ENCODE measurements at regions not wholly inside any gene's neighbourhood (a gene's known extent, or its start where the extent isn't known, plus 50 kb on each side); places are given as distances from the start of the nearest gene placed in this dataset.
"Not testable (repeated sequence)": the region's sequence is repeated elsewhere in the genome, so short reads cannot be mapped to it uniquely, and the experiment has no call there.

DNA sequence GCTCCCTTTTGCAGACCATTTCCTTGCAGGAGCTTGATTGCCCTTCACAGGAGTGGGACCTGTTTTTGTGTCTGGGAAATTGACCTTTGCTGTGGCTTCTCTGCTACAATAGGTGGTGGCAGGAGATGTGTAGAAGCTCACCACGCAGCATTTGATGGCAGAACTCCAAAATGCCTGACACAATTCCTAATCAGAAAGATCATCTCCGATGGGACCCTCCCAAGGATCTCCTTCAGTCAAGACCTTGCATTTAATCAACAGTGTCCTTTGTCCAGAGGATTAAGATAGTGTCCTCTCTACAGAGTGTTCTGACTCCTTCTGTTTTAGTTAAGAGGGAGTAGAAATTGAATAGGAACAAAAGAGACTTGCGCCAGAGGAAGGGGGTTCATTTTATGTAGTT, 83.6 kb upstream of the DDHD1 start:
- Mint-ChIP-seq H3K4me1 (peaks cover 3% of the 10 kb centered on the region), H3K27ac (no peak overlapping the region)
- intact Hi-C loops (cut with micrococcal nuclease): no loop called here

GRCh38 chr14:53231171-53231570, 78.0 kb upstream of the DDHD1 start:
- H3K4me3 Mint-ChIP-seq: no peak overlapping the region
- DNase-seq: no peak
- H3K9me3 Mint-ChIP-seq: peaks cover 10% of the 10 kb centered on the region
- peaks cover 2% of the 10 kb centered on the region for H3K27me3 Mint-ChIP-seq
- no peaks in the 10 kb centered on the region for H3K36me3 Mint-ChIP-seq (ENCODE audit: low read depth)
- H3K4me1 Mint-ChIP-seq: peaks cover 3% of the 10 kb centered on the region
- H3K27ac Mint-ChIP-seq: no peak overlapping the region
- intact Hi-C loops (cut with micrococcal nuclease): no loop called here

More for the DNA sequence above, 83.6 kb upstream of the DDHD1 start:
- H3K9me3 Mint-ChIP-seq: peaks cover 4% of the 10 kb centered on the region
- H3K27me3 Mint-ChIP-seq: no peaks in the 10 kb centered on the region
- no peak for DNase-seq
- H3K4me3 Mint-ChIP-seq: no peak overlapping the region
- H3K36me3 Mint-ChIP-seq (ENCODE audit: low read depth): no peaks in the 10 kb centered on the region

DNA sequence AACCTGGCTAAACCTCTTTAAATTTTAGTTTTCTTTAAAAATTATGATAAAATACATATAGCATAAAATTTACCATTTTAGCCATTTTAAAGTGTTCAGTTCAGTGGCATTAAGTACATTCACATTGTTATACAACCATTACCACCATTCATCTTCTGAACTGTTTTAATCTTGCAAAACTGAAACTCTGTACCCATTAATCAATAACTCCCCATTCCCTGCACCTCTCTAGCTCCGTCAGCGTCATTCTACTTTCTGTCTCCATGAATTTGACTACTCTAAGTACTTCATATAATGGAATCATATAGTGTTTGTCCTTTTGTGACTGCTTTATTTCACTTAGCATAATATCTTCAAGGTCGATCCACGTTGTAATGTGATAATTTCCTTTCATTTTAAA, 75.8 kb upstream of the DDHD1 start:
- Mint-ChIP-seq H3K4me1 (peaks cover 7% of the 10 kb centered on the region), H3K36me3 (ENCODE audit: low read depth) (peaks cover 3% of the 10 kb centered on the region), H3K27me3 (peaks cover 2% of the 10 kb centered on the region), H3K9me3 (peaks cover 29% of the 10 kb centered on the region), H3K4me3 (no peak overlapping the region), H3K27ac (no peak overlapping the region)
- intact Hi-C loops (cut with micrococcal nuclease): no loop called here
- no peak for DNase-seq

DNA sequence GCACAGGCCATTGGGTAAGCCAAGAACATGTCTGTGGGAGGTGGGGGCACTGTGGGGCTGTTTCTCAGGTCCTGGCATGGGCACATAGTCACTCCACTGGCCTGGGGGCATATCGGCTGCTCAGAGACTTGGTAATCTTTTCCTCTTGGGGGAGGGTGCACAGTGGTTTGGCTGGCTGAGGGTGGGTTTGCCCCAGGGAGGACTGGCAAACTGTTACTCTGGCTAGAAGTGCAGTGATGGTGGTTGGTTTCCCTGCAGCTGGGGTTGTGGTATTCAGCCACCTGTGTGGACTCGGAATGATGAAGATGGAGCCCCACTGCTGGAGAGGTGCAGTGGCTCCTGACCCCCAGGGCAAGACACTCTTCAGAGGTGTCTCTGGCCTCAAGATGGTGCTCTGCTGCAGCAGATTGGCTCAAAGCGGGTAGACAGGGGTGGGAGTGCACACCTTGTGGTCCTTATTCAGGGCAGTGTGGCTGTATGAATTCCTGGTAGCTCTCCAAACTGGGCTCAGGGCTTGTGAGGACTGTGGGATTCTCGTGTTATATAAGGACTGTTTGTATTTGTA, 74.1 kb upstream of the DDHD1 start:
- Mint-ChIP-seq H3K4me1 (peaks cover 5% of the 10 kb centered on the region), H3K27ac (no peak overlapping the region), H3K36me3 (ENCODE audit: low read depth) (peaks cover 3% of the 10 kb centered on the region), H3K4me3 (no peak overlapping the region), H3K27me3 (peaks cover 2% of the 10 kb centered on the region), H3K9me3 (peaks cover 24% of the 10 kb centered on the region)
- no peak for DNase-seq
- intact Hi-C loops (cut with micrococcal nuclease): no loop called here

DNA sequence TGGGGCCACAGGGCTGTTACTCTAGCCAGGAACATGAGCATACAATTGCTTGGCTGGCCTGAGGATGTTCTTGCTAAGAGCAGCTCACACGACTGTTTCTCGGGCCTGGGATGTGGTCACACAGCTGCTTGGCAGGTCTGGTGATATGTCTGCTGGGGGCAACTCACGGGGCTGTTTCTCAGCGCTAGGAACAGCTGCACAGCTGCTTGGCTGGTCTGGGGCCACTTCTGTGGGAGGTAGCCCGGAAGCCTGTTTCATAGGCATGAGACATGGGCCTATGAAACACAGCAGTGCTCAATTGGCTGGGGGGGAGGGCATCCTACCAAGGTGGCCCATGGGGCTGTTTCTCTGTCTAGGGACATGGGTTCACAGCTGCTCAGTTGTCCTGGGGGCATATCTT, 73.4 kb upstream of the DDHD1 start:
- Mint-ChIP-seq H3K9me3 (peaks cover 24% of the 10 kb centered on the region), H3K36me3 (ENCODE audit: low read depth) (peaks cover 3% of the 10 kb centered on the region), H3K27ac (no peak overlapping the region), H3K27me3 (peaks cover 2% of the 10 kb centered on the region), H3K4me1 (peaks cover 6% of the 10 kb centered on the region), H3K4me3 (no peak overlapping the region)
- no peak for DNase-seq
- intact Hi-C loops (cut with micrococcal nuclease): no loop called here

- Mint-ChIP-seq H3K9me3 (peaks cover 16% of the 10 kb centered on the region), H3K27me3 (no peaks in the 10 kb centered on the region), H3K4me3 (no peak overlapping the region), H3K36me3 (ENCODE audit: low read depth) (peaks cover 3% of the 10 kb centered on the region), H3K27ac (no peak overlapping the region), H3K4me1 (peaks cover 17% of the 10 kb centered on the region)
- intact Hi-C loops (cut with micrococcal nuclease): no loop called here
- no peak for DNase-seq
These were observed 67.8 kb upstream of the DDHD1 start for GRCh38 chr14:53220914-53221313.

- Mint-ChIP-seq H3K27ac (peak overlapping the region; percentile 42), H3K9me3 (no peaks in the 10 kb centered on the region), H3K27me3 (no peaks in the 10 kb centered on the region), H3K36me3 (ENCODE audit: low read depth) (no peaks in the 10 kb centered on the region), H3K4me3 (peak overlapping the region; percentile 85), H3K4me1 (peaks cover 12% of the 10 kb centered on the region)
- intact Hi-C loops (cut with micrococcal nuclease): no loop called here
- no peak for DNase-seq
These were observed 65.0 kb upstream of the DDHD1 start for GRCh38 chr14:53218161-53218560.

GRCh38 chr14:53217316-53217994, 64.3 kb upstream of the DDHD1 start:
- Mint-ChIP-seq H3K4me3 (peak overlapping the region; percentile 85), H3K27ac (peak overlapping the region; percentile 48), H3K27me3 (no peaks in the 10 kb centered on the region), H3K36me3 (ENCODE audit: low read depth) (no peaks in the 10 kb centered on the region), H3K4me1 (peaks cover 12% of the 10 kb centered on the region), H3K9me3 (no peaks in the 10 kb centered on the region)
- intact Hi-C loops (cut with micrococcal nuclease): loop anchor here (1.0 to 2.0 kb wide), 2 partner anchors 26 to 65 kb away; partner anchors contain the start of gene DDHD1
- peak; percentile 93 for DNase-seq

- H3K4me1 Mint-ChIP-seq: peaks cover 11% of the 10 kb centered on the region
- peak overlapping the region; percentile 48 for H3K27ac Mint-ChIP-seq
- not testable (repeated sequence) for H3K36me3 Mint-ChIP-seq (ENCODE audit: low read depth); H3K27me3 Mint-ChIP-seq; DNase-seq; H3K9me3 Mint-ChIP-seq
- peak overlapping the region; percentile 85 for H3K4me3 Mint-ChIP-seq
- intact Hi-C loops (cut with micrococcal nuclease): loop anchor here (1.0 to 2.0 kb wide), 2 partner anchors 26 to 64 kb away; partner anchors contain the start of gene DDHD1
These were observed 63.8 kb upstream of the DDHD1 start for GRCh38 chr14:53216955-53217315.

DNA sequence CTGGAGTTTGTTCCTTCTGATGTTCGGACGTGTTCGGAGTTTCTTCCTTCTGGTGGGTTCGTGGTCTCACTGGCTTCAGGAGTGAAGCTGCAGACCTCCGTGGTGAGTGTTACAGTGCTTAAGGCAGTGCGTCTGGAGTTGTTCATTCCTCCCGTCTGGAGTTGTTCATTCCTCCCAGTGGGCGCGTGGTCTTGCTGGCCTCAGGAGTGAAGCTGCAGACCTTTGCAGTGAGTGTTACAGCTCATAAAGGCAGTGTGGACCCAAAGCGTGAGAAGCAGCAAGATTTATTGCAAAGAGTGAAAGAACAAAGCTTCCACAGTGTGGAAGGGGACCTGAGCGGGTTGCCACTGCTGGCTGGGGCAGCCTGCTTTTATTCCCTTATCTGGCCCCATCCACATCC, 63.4 kb upstream of the DDHD1 start:
- peak; percentile 52 for DNase-seq
- Mint-ChIP-seq H3K4me3 (peak overlapping the region; percentile 85), H3K4me1 (peaks cover 11% of the 10 kb centered on the region)
- not testable (repeated sequence) for H3K9me3 Mint-ChIP-seq; H3K27ac Mint-ChIP-seq; H3K27me3 Mint-ChIP-seq; H3K36me3 Mint-ChIP-seq (ENCODE audit: low read depth)
- intact Hi-C loops (cut with micrococcal nuclease): loop anchor here (2.0 kb wide), 1 partner anchor 64 kb away; the partner anchor contains the start of gene DDHD1

- Mint-ChIP-seq H3K27me3 (peaks cover 3% of the 10 kb centered on the region), H3K27ac (no peak overlapping the region), H3K4me3 (no peak overlapping the region), H3K9me3 (no peaks in the 10 kb centered on the region), H3K36me3 (ENCODE audit: low read depth) (no peaks in the 10 kb centered on the region), H3K4me1 (peaks cover 11% of the 10 kb centered on the region)
- intact Hi-C loops (cut with micrococcal nuclease): no loop called here
- DNase-seq: no peak
These were observed 62.0 kb upstream of the DDHD1 start for GRCh38 chr14:53215101-53215500.

DNA sequence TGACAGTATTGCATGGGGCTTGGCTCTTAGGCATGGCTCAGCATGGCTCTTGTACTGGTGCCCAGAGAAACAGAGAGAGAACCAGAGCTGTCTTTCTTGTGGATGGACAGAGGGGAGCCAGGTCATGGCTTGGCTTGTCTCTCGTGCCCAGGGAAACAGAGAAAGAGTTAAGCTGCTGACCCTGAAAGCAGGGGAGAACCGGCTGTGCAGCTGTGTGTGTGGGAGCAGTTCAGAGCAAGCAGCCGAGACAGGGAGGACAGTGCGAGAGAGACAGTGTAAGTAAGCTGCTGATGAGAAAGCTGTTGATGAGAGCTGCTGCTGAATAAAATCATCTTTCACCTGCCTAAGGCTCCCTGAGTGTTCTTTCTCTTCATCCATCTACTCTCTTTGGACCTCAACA, 61.3 kb upstream of the DDHD1 start:
- no peak overlapping the region for H3K4me3 Mint-ChIP-seq

GRCh38 chr14:53213761-53214160, 60.6 kb upstream of the DDHD1 start:
- no peaks in the 10 kb centered on the region for H3K9me3 Mint-ChIP-seq
- no peak for DNase-seq
- peaks cover 3% of the 10 kb centered on the region for H3K27me3 Mint-ChIP-seq
- H3K27ac Mint-ChIP-seq: no peak overlapping the region
- peaks cover 9% of the 10 kb centered on the region for H3K4me1 Mint-ChIP-seq
- H3K36me3 Mint-ChIP-seq (ENCODE audit: low read depth): no peaks in the 10 kb centered on the region
- no peak overlapping the region for H3K4me3 Mint-ChIP-seq
- intact Hi-C loops (cut with micrococcal nuclease): no loop called here

More for the DNA sequence above, 61.3 kb upstream of the DDHD1 start:
- Mint-ChIP-seq H3K27ac (no peak overlapping the region), H3K27me3 (peaks cover 3% of the 10 kb centered on the region), H3K4me1 (peaks cover 11% of the 10 kb centered on the region), H3K9me3 (no peaks in the 10 kb centered on the region), H3K36me3 (ENCODE audit: low read depth) (no peaks in the 10 kb centered on the region)
- intact Hi-C loops (cut with micrococcal nuclease): no loop called here
- DNase-seq: no peak

DNA sequence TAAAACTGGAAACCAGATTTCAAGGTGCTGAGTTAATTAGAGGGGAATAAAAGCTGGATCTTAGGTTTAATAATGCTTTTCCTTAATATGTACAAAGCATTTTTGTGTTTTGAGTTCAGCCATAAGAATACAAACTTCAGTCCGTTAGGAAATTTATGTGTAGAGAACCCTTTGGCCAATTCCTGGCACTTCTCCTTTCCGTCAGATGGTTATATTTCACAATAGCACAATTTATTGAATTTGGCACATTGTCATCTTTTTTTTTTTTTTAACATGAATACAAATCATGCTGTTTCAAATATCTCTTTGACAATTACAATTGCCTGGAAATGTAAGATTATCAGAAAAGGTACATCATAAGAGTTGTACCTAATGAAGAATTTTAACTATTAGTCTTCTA, 56.2 kb upstream of the DDHD1 start:
- no peaks in the 10 kb centered on the region for H3K36me3 Mint-ChIP-seq (ENCODE audit: low read depth)
- peaks cover 15% of the 10 kb centered on the region for H3K27me3 Mint-ChIP-seq
- intact Hi-C loops (cut with micrococcal nuclease): no loop called here

More for the DNA sequence above, 56.2 kb upstream of the DDHD1 start:
- Mint-ChIP-seq H3K4me3 (no peak overlapping the region), H3K9me3 (peaks cover 10% of the 10 kb centered on the region), H3K27ac (no peak overlapping the region), H3K4me1 (no peaks in the 10 kb centered on the region)
- DNase-seq: no peak
